DND-41 (cell line): ENCODE measurements at regions not wholly inside any gene's neighbourhood (a gene's known extent, or its start where the extent isn't known, plus 50 kb on each side); places are given as distances from the start of the nearest gene placed in this dataset.

Experiments
- ATAC-seq: fragments of 200-7000 bp; cut with Tn5 transposase; 3 replicates; pipeline ENCODE4 v1.9.1; 2021; ENCODE audit warnings: low read depth; ENCODE audit not compliant: insufficient read depth
- DNase-seq: peaks from one replicate; pipeline ENCODE4 v3.0.0-alpha.2; 2020
- H2AFZ ChIP-seq: 2 replicates; pipeline ENCODE4 v1.6.0; 2012; ENCODE audit warnings: low read depth, low read length
- H3K27ac ChIP-seq: 2 replicates; pipeline ENCODE4 v1.5.1; 2012; ENCODE audit warnings: low read length, inconsistent platforms
- H3K27me3 ChIP-seq: fragments of 200-600 bp; sonication (generic); 2 replicates; pipeline ENCODE4 v1.6.0; 2012; ENCODE audit warnings: low read length, mild to moderate bottlenecking, inconsistent platforms; ENCODE audit not compliant: insufficient read depth, poor library complexity
- H3K36me3 ChIP-seq: 2 replicates; pipeline ENCODE4 v1.5.1; 2012; ENCODE audit warnings: low read length, inconsistent platforms; ENCODE audit not compliant: insufficient read depth
- H3K4me1 ChIP-seq: 2 replicates; pipeline ENCODE4 v1.5.1; 2012; ENCODE audit warnings: mild to moderate bottlenecking, low read length; ENCODE audit not compliant: insufficient read depth
- H3K4me2 ChIP-seq: 2 replicates; pipeline ENCODE4 v1.6.0; 2012; ENCODE audit warnings: mild to moderate bottlenecking, moderate library complexity, low read length, inconsistent platforms; ENCODE audit not compliant: insufficient read depth
- H3K4me3 ChIP-seq, 2 experiments: fragments of 200-600 bp in 1 of 2; shearing (Covaris generic) in 1 of 2; 2 replicates each; pipeline ENCODE4 v1.5.1; 2012 to 2016; ENCODE audit warnings: inconsistent platforms in 2 of 2, low read length in 2 of 2, mild to moderate bottlenecking in 2 of 2, low read depth in 1 of 2, moderate library complexity in 1 of 2
- H3K79me2 ChIP-seq: 2 replicates; pipeline ENCODE4 v1.6.0; 2012; ENCODE audit warnings: low read length, inconsistent platforms; ENCODE audit not compliant: insufficient read depth
- H3K9ac ChIP-seq: 2 replicates; pipeline ENCODE4 v1.6.0; 2012; ENCODE audit warnings: low read depth, mild to moderate bottlenecking, inconsistent platforms, low read length, moderate library complexity
- H3K9me3 ChIP-seq: 2 replicates; pipeline ENCODE4 v1.5.1; 2012; ENCODE audit warnings: low read length, moderate library complexity, mild to moderate bottlenecking, inconsistent platforms; ENCODE audit not compliant: insufficient read depth, severe bottlenecking
- H4K20me1 ChIP-seq: 2 replicates; pipeline ENCODE4 v1.6.0; 2012; ENCODE audit warnings: low read length; ENCODE audit not compliant: insufficient read depth
- CTCF ChIP-seq: IDR thresholded peaks from 2 replicates; pipeline ENCODE4 v1.5.1; 2012; ENCODE audit warnings: borderline replicate concordance, low read length, moderate library complexity, mild to moderate bottlenecking; ENCODE audit not compliant: poor library complexity, severe bottlenecking; ENCODE audit errors: extremely low read depth
- EZH2 ChIP-seq: IDR thresholded peaks from 3 replicates; pipeline ENCODE4 v1.6.1; 2012; ENCODE audit warnings: borderline replicate concordance, low read depth, mild to moderate bottlenecking, moderate library complexity, low read length, inconsistent platforms; ENCODE audit not compliant: severe bottlenecking

GRCh38 chr2:100627330-100628300 lies 64.8 kb downstream of the PDCL3 start:
- no peak overlapping the region for H3K4me2 ChIP-seq

GRCh38 chr2:100628506-100628905 lies 65.7 kb downstream of the PDCL3 start:
- no peaks in the 10 kb centered on the region for H4K20me1 ChIP-seq
- no peaks in the 10 kb centered on the region for H3K79me2 ChIP-seq
- H3K9me3 ChIP-seq = no peaks in the 10 kb centered on the region
- no peak overlapping the region for H3K4me3 ChIP-seq
- TF ChIP-seq CTCF = no peak
- no peak for TF ChIP-seq EZH2
- H3K4me1 ChIP-seq = peaks cover 6% of the 10 kb centered on the region
- H3K36me3 ChIP-seq = no peaks in the 10 kb centered on the region
- no peak overlapping the region for H3K9ac ChIP-seq
- H3K27ac ChIP-seq = no peak overlapping the region
- no peak for ATAC-seq
- no peak overlapping the region for H3K4me2 ChIP-seq
- no peak overlapping the region for H2AFZ ChIP-seq
- no peak for DNase-seq
- peaks cover 3% of the 10 kb centered on the region for H3K27me3 ChIP-seq

More at GRCh38 chr2:100627330-100628300, 64.8 kb downstream of the PDCL3 start:
- Histone ChIP-seq H3K27me3 (peaks cover 3% of the 10 kb centered on the region), H3K9ac (no peak overlapping the region), H3K4me3 (no peak overlapping the region), H3K36me3 (no peaks in the 10 kb centered on the region), H3K9me3 (no peaks in the 10 kb centered on the region), H3K79me2 (no peaks in the 10 kb centered on the region), H3K27ac (no peak overlapping the region), H4K20me1 (no peaks in the 10 kb centered on the region), H2AFZ (no peak overlapping the region), H3K4me1 (peaks cover 6% of the 10 kb centered on the region)
- TF ChIP-seq EZH2 (no peak), CTCF (no peak)
- ATAC-seq (no peak), DNase-seq (no peak)

- ATAC-seq = no peak
- H4K20me1 ChIP-seq = no peaks in the 10 kb centered on the region
- no peak overlapping the region for H2AFZ ChIP-seq
- no peak overlapping the region for H3K9ac ChIP-seq
- no peak overlapping the region for H3K4me3 ChIP-seq
- H3K79me2 ChIP-seq = no peaks in the 10 kb centered on the region
- H3K36me3 ChIP-seq = no peaks in the 10 kb centered on the region
- peaks cover 3% of the 10 kb centered on the region for H3K27me3 ChIP-seq
- H3K9me3 ChIP-seq = no peaks in the 10 kb centered on the region
- H3K4me2 ChIP-seq = no peak overlapping the region
- no peak for TF ChIP-seq CTCF
- TF ChIP-seq EZH2 = no peak
- peaks cover 6% of the 10 kb centered on the region for H3K4me1 ChIP-seq
- DNase-seq = no peak
- H3K27ac ChIP-seq = no peak overlapping the region
Measured at GRCh38 chr2:100629309-100629708, 66.5 kb downstream of the PDCL3 start.
